HCT116 (cell line): ENCODE measurements at regions not wholly inside any gene's neighbourhood (a gene's known extent, or its start where the extent isn't known, plus 50 kb on each side); places are given as distances from the start of the nearest gene placed in this dataset.

Source experiments
- ATAC-seq: fragments of 200-7000 bp; cut with Tn5 transposase; 2 replicates; pipeline ENCODE4 v1.9.1; 2020; ENCODE audit warnings: mild to moderate bottlenecking, moderate library complexity
- BruUV-seq: library from RNA; stranded (reverse); fragments of 400-500 nt; replicated peaks from 2 replicates; lab custom pipeline; 2021; lab: Mats Ljungman, UMichigan
- CTCF ChIA-PET: fragments of 300-600 bp; sonication (Branson Sonifier 250); formaldehyde crosslinking; loops from one replicate; lab custom pipeline; 2021; ENCODE audit warnings: antibody characterized with exemption; lab: Charles Lee
- POLR2A ChIA-PET: fragments of 300-600, 350-600 bp; sonication (Branson Sonifier 250); formaldehyde crosslinking; loops from one replicate; lab custom pipeline; 2021; ENCODE audit warnings: antibody characterized with exemption; lab: Charles Lee
- RAD21 ChIA-PET, 2 experiments: fragments of 300-600 bp; sonication (Branson Sonifier 250); formaldehyde crosslinking; loops; one replicate each; lab custom pipeline; 2023; ENCODE audit warnings: low total read pairs in 2 of 2; ENCODE audit not compliant: uncharacterized antibody in 2 of 2, unreplicated experiment in 2 of 2, low non-redundant PET in 1 of 2; lab: Charles Lee
- DNase-seq: peaks from one replicate; pipeline ENCODE4 v3.0.0-alpha.2; 2010; ENCODE audit warnings: low read depth, low spot score
- H2AFZ ChIP-seq: fragments of 200-600 bp; shearing (Covaris generic), sonication (generic); 2 replicates; pipeline ENCODE4 v1.6.1; 2017; ENCODE audit warnings: low read depth, mixed run types, mixed read lengths, antibody characterized with exemption, low read length; ENCODE audit not compliant: poor library complexity, severe bottlenecking
- H3K27ac ChIP-seq: 2 replicates; pipeline ENCODE4 v1.5.1; 2012; ENCODE audit warnings: low read depth, low read length
- H3K27me3 ChIP-seq: fragments of 200-600 bp; sonication (generic); 2 replicates; pipeline ENCODE4 v1.6.1; 2016; ENCODE audit warnings: mixed run types, low read length, mixed read lengths; ENCODE audit not compliant: insufficient read depth
- H3K36me3 ChIP-seq, 2 experiments: fragments of 200-500 bp in 1 of 2; fragments of 200-600 bp in 1 of 2; sonication (Bioruptor generic) in 1 of 2; sonication (generic) in 1 of 2; 2 replicates each; pipeline versions ENCODE4 v1.5.1 to v1.6.1; 2014 to 2016; ENCODE audit warnings: low read length in 2 of 2, inconsistent platforms in 1 of 2, mixed read lengths in 1 of 2, mixed run types in 1 of 2; ENCODE audit not compliant: insufficient read depth in 2 of 2, control insufficient read depth in 1 of 2
- H3K4me1 ChIP-seq, 2 experiments: fragments of 200-600 bp in 1 of 2; sonication (generic) in 1 of 2; 2 replicates each; pipeline versions ENCODE4 v1.5.1 to v1.6.1; 2012 to 2017; ENCODE audit warnings: low read length in 2 of 2, inconsistent platforms in 1 of 2, mild to moderate bottlenecking in 1 of 2, mixed read lengths in 1 of 2, mixed run types in 1 of 2, moderate library complexity in 1 of 2; ENCODE audit not compliant: insufficient read depth in 2 of 2, control insufficient read depth in 1 of 2
- H3K4me2 ChIP-seq: fragments of 200-600 bp; sonication (generic); 2 replicates; pipeline ENCODE4 v1.6.1; 2017; ENCODE audit warnings: mixed run types, low read length, mixed read lengths
- H3K4me3 ChIP-seq, 2 experiments: fragments of 200-600 bp in 1 of 2; sonication (generic) in 1 of 2; replicated peaks in 1 of 2; 2 replicates each; pipeline ENCODE4 v1.5.1; 2011 to 2016; ENCODE audit warnings: low read length in 2 of 2, control low read depth in 1 of 2, low read depth in 1 of 2, mild to moderate bottlenecking in 1 of 2, mixed read lengths in 1 of 2, mixed run types in 1 of 2
- H3K79me2 ChIP-seq: fragments of 200-600 bp; sonication (generic); 2 replicates; pipeline ENCODE4 v1.6.1; 2017; ENCODE audit warnings: mild to moderate bottlenecking, mixed run types, low read length, moderate library complexity, mixed read lengths; ENCODE audit not compliant: insufficient read depth
- H3K9ac ChIP-seq: fragments of 200-600 bp; sonication (generic); 2 replicates; pipeline ENCODE4 v1.6.1; 2016; ENCODE audit warnings: low read length, mixed read lengths
- H3K9me2 ChIP-seq: fragments of 200-600 bp; sonication (generic), shearing (Covaris generic); 2 replicates; pipeline ENCODE4 v1.6.1; 2017; ENCODE audit warnings: mixed run types, mild to moderate bottlenecking, moderate library complexity; ENCODE audit not compliant: insufficient read depth
- H3K9me3 ChIP-seq, 2 experiments: fragments of 200-500 bp in 1 of 2; fragments of 200-600 bp in 1 of 2; sonication (Bioruptor generic) in 1 of 2; sonication (generic) in 1 of 2; 2 replicates each; pipeline ENCODE4 v1.6.1; 2014 to 2017; ENCODE audit warnings: low read length in 2 of 2, mixed read lengths in 2 of 2, inconsistent platforms in 1 of 2, low read depth in 1 of 2, mild to moderate bottlenecking in 1 of 2, mixed run types in 1 of 2, moderate library complexity in 1 of 2; ENCODE audit not compliant: control insufficient read depth in 1 of 2, insufficient read depth in 1 of 2
- H4K20me1 ChIP-seq: fragments of 200-600 bp; sonication (generic), shearing (Covaris generic); 2 replicates; pipeline ENCODE4 v1.6.1; 2017; ENCODE audit warnings: mixed run types, mild to moderate bottlenecking, moderate library complexity; ENCODE audit not compliant: insufficient read depth
- ELF1 ChIP-seq: IDR thresholded peaks from 2 replicates; pipeline ENCODE4 v1.6.1; 2012; ENCODE audit warnings: low read depth, borderline replicate concordance
- POLR2AphosphoS5 ChIP-seq: IDR thresholded peaks from 2 replicates; pipeline ENCODE4 v1.6.1; 2011; ENCODE audit warnings: mild to moderate bottlenecking, low read depth, low read length, moderate library complexity
- RAD21 ChIP-seq: IDR thresholded peaks from 2 replicates; pipeline ENCODE4 v1.6.1; 2012; ENCODE audit warnings: low read depth, mild to moderate bottlenecking
- SP1 ChIP-seq: IDR thresholded peaks from 2 replicates; pipeline ENCODE4 v1.6.1; 2012; ENCODE audit warnings: low read depth
- ZFX ChIP-seq: fragments of 450-650 bp; IDR thresholded peaks from 2 replicates; pipeline ENCODE4 v1.6.1; 2017
- intact Hi-C: fragments of 100-400 bp; cut with micrococcal nuclease; formaldehyde crosslinking; loops from 2 replicates; pipeline ENCODE4 v1.10.0; 2022
- TF ChIP-seq, protein P1 (sequence below): IDR thresholded peaks from 2 replicates; pipeline ENCODE4 v1.6.1; 2011; ENCODE audit warnings: mild to moderate bottlenecking, low read length, moderate library complexity; ENCODE audit not compliant: insufficient replicate concordance; ENCODE audit errors: extremely low read depth
- TF ChIP-seq, protein P2 (sequence below), 3 experiments: fragments of 200-600 bp in 1 of 3; sonication (generic) in 1 of 3; IDR thresholded peaks in 2 of 3; conservative IDR thresholded peaks in 1 of 3; 2 replicates each; pipeline ENCODE4 v1.5.1; 2012 to 2017; ENCODE audit warnings: low read depth in 2 of 3, low read length in 2 of 3, antibody characterized with exemption in 1 of 3, borderline replicate concordance in 1 of 3, control low read depth in 1 of 3, mild to moderate bottlenecking in 1 of 3, mixed read lengths in 1 of 3, mixed run types in 1 of 3, moderate library complexity in 1 of 3; ENCODE audit not compliant: insufficient read depth in 1 of 3

DNA sequence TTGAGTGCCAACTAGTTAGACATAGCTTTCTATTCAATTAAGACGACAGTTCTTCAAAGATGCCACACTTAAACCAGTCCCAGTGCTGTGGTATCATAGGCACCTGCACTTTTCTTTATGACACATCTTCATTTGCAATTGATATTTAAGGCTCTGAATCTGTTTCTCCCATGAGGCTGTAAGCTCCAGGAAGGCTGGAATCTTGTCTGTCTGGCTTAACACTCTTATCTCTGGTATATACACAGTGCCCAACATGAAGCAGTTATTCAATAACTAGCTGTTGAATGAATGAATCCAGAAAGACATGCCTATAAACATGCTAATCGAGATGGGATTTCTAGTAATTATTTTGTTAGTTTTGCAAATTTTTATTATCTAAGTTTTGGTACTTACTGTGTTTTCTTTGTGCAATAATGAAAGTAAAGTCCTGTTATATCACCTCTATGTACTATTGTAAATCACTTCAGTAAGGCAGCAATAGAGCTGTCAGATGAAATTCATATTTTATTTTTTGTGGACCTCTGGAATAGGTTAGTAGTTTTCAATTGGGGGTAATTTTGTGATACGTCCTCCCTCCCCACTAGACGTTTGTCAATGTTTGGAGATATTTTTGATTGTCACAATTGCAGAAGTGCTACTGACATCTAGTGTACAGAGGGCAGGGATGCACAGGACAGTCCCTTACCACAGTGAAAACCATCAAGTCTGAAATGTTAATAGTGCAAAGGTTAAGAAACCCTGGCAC, 51.3 kb upstream of the STEAP4 start:
- RAD21 ChIA-PET: interaction anchor here (0.7 to 2.0 kb wide), 4 partner anchors 13 to 1902 kb away, joined by 3 to 18 read pairs (median 6); no protein-coding TSS in a partner anchor
- Histone ChIP-seq H3K9me3 (peaks cover 0 to 6% of the 10 kb centered on the region in 2 experiments; a peak in 1 of 4 replicates), H3K4me3 (no peak overlapping the region), H3K27ac (no peak overlapping the region), H3K27me3 (no peaks in the 10 kb centered on the region), H3K79me2 (no peaks in the 10 kb centered on the region), H3K36me3 (no peaks in the 10 kb centered on the region), H3K4me2 (peak overlapping the region; percentile 6; the same call in 1 of the 2 replicates), H2AFZ (no peak overlapping the region), H4K20me1 (no peaks in the 10 kb centered on the region)
- POLR2A ChIA-PET: no interaction called here
- no TSS peak for BruUV-seq
- no peak for DNase-seq
- intact Hi-C loops: loop anchor here (1.0 to 10.0 kb wide), 2 partner anchors 115 to 563 kb away; no protein-coding TSS in a partner anchor
- CTCF ChIA-PET: interaction anchor here (1.6 to 7.7 kb wide), 2 partner anchors 12 to 115 kb away, joined by 5 to 63 read pairs; no protein-coding TSS in a partner anchor
- TF ChIP-seq RAD21: peak; percentile 65
- TF ChIP-seq, protein P1, sequence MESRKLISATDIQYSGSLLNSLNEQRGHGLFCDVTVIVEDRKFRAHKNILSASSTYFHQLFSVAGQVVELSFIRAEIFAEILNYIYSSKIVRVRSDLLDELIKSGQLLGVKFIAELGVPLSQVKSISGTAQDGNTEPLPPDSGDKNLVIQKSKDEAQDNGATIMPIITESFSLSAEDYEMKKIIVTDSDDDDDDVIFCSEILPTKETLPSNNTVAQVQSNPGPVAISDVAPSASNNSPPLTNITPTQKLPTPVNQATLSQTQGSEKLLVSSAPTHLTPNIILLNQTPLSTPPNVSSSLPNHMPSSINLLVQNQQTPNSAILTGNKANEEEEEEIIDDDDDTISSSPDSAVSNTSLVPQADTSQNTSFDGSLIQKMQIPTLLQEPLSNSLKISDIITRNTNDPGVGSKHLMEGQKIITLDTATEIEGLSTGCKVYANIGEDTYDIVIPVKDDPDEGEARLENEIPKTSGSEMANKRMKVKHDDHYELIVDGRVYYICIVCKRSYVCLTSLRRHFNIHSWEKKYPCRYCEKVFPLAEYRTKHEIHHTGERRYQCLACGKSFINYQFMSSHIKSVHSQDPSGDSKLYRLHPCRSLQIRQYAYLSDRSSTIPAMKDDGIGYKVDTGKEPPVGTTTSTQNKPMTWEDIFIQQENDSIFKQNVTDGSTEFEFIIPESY: no peak
- no peak for TF ChIP-seq SP1
- TF ChIP-seq ELF1: no peak
- no peak for TF ChIP-seq POLR2AphosphoS5
- no peak for TF ChIP-seq ZFX
- TF ChIP-seq, protein P2, sequence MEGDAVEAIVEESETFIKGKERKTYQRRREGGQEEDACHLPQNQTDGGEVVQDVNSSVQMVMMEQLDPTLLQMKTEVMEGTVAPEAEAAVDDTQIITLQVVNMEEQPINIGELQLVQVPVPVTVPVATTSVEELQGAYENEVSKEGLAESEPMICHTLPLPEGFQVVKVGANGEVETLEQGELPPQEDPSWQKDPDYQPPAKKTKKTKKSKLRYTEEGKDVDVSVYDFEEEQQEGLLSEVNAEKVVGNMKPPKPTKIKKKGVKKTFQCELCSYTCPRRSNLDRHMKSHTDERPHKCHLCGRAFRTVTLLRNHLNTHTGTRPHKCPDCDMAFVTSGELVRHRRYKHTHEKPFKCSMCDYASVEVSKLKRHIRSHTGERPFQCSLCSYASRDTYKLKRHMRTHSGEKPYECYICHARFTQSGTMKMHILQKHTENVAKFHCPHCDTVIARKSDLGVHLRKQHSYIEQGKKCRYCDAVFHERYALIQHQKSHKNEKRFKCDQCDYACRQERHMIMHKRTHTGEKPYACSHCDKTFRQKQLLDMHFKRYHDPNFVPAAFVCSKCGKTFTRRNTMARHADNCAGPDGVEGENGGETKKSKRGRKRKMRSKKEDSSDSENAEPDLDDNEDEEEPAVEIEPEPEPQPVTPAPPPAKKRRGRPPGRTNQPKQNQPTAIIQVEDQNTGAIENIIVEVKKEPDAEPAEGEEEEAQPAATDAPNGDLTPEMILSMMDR (IDR thresholded peaks at IDR 0.05 in 2 of 3, conservative IDR thresholded peaks at IDR 0.05 in 1 of 3; ENCODE audit: borderline replicate concordance in 1 of 3, insufficient read depth in 1 of 3, low read depth in 2 of 3, low read length in 2 of 3): peak; percentile 48 to 55 (median 52); a peak in 5 of 6 replicates
- TF ChIP-seq, all 23 proteins: peak for 2
- Histone ChIP-seq H3K9me2 (no peaks in the 10 kb centered on the region), H3K9ac (no peak overlapping the region), H3K4me1 (no peaks in the 10 kb centered on the region)
- peak; percentile 79 for ATAC-seq
